ENCODE measurements at regions not wholly inside any gene's neighbourhood (a gene's known extent, or its start where the extent isn't known, plus 50 kb on each side); places are given as distances from the start of the nearest gene placed in this dataset.
"Not testable (repeated sequence)": the region's sequence is repeated elsewhere in the genome, so short reads cannot be mapped to it uniquely, and the experiment has no call there.

- DNase-seq = not testable (repeated sequence)
These were observed 110.2 kb downstream of the CRLF2 start for GRCh38 chrX:1102221-1102620.

- no peak for DNase-seq
These were observed 113.2 kb downstream of the CRLF2 start for GRCh38 chrX:1099146-1099770.

DNA sequence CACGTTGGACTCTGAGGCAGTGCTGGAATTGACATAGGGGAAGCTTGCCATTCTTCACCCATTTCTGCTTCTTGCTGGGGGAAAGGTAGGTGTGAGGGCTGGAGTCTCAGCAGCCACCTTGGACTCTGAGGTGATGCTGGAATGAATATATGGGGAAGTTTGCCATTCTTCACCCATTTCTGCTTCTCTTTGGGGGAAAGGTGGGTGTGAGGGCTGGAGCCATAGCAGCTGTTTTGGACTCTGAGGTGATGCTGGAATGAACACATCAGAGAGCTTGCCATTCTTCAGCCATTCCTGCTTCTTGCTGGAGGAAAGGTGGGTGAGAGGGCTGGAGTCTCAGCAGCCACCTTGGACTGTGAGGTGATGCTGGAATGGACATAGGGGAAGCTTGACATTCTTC is 115.1 kb downstream of the CRLF2 start:
- DNase-seq = no peak

DNA sequence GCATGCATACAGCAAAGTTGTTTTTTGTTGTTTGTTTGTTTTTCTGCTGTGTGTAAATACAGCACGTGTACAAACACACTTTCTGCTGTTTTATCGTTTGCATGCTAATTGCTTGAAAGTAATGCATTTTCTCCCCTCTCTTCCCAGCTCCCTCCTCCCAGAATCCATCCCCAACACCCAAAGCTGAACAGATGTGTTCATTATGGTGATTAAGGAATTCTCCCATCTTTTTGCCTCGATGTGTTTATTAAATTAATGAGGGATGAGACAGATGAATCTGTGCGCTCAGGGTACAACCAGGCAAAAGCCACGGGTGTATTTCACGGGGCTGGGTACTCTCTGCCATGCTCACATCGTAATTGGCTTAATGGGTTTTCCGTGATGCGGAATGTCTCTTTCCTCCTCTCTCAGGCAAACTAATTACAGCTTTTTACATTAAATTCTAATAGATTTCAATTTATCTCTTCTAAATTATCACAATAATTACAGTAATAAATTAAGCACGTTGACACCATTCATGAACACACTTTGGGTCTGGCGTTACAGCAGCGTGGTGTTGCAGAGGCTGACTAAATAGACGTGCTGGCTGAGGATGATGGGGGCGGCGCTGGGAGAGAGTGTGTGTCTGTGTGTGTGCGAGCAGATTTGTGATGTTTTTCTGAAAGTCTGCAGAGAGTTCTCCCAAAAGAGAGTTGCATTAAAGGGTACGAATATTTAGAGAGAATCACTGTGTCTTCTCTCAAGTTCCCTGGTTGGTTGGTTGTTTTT is 117.7 kb downstream of the CRLF2 start:
- no peak for DNase-seq

DNA sequence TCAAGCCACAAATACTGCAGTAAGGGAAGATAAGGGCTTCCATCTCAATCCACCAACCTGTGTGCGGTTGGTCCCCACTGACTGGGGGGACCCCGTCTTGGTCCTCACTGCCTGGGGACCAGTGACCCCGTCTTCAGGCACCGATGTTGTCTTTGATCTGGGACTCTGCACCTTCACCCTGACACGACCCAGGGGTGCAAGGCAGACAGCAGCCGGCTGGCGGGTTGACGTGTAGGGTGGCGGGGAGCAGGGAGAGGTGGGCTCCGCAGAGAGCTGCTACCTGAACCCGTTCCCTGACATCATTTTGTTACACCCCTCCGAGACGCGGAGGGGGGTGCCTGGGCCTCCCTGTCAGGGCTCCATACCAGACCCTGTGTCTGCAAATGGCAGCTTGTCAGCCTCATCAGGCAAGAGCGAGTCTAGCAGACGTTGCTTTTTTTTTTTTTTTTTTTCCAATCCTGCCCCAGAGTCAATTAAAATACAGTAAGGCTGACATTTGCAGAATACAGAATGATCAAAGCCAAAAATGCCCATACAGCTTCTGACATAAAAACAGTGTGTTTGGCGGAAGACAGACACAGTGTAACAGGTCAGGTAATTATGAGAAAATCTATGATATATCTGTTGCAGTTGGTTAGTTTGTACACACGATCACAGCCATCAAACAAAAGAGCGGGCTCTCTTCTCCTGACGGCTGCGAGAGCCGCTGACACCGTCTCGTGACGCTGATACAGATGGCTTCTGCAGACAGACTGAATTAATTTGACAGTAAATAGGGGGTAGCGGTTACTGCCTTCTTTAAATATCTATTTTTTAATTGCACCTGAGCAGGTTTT is 118.6 kb downstream of the CRLF2 start:
- no peak for DNase-seq

- DNase-seq = peak; percentile 36 to 53
These were observed 119.3 kb downstream of the CRLF2 start for GRCh38 chrX:1093121-1093520.

DNA sequence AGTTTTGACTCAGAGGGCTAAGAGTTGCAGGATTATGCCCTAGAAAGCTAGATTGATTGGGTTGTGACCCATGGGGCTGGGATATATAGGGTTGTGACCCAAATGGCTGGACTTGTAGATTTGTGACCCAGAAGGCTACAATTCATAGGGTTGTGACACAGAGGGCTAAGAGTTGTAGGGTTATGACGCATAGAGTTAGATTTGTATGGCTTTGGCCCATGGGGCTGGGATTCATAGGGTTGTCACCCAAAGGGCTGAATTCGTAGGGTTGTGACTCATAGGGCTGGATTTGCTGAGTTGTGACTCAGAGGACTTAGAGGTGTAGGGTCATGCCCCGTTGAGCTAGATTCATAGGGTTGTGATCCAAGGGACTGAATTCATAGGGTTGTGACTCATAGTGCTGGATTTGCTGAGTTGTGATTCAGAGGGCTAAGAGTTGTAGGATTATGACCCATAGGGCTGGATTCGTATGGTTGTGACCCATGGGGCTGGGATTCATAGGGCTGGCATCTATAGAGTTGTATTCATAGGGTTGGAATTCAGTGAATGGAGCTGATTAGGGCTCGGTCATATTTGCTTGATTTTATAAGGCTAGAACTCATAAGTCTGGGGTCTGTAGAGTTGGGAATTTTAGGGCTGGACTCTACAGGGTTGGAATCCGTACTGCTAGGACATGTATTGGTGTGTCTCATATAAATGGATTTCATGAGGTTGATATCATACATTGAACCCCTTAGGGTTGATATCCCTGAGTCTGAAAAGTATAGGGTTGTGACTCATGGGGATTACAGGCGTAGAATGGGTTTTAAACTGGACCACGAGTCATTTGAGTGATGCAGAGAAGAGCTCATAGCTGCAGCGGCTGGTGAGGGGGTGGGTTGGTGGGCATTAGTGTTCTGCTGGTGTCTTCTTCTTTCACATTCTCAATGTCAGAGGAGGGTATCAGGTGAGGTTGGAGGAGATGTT is 125.7 kb downstream of the CRLF2 start:
- no peak for DNase-seq

DNA sequence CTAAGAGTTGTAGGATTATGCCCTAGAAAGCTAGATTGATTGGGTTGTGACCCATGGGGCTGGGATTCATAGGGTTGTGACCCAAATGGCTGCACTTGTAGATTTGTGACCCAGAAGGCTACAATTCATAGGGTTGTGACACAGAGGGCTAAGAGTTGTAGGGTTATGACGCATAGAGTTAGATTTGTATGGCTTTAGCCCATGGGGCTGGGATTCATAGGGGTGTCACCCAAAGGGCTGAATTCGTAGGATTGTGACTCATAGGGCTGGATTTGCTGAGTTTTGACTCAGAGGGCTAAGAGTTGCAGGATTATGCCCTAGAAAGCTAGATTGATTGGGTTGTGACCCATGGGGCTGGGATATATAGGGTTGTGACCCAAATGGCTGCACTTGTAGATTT is 126.6 kb downstream of the CRLF2 start:
- DNase-seq = not testable (repeated sequence)

- no peak for DNase-seq
These were observed 127.8 kb downstream of the CRLF2 start for GRCh38 chrX:1084689-1085088.

GRCh38 chrX:1076871-1077651 is 135.4 kb downstream of the CRLF2 start:
- no peak for DNase-seq

DNA sequence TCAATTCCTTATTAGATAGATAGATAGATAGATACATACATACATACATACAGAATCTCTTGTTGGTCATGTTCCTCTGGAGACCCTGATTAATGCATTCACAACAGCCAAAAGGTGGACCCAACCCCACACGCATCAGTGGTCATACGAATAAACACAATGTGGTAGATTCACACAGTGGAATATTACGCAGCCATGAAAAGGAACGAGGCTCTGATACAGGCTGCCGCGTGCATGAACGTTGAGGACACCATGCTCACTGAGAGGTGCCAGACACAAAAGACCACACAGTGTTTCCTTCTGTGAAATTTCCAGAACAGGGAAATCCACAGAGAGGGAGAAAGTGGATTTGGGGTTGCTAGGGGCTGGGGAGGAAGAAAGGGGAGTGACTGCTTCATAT is 136.7 kb downstream of the CRLF2 start:
- no peak for DNase-seq

- DNase-seq = no peak
These were observed 137.3 kb downstream of the CRLF2 start for GRCh38 chrX:1075156-1075555.

GRCh38 chrX:1074755-1075154 is 137.7 kb downstream of the CRLF2 start:
- no peak for DNase-seq

GRCh38 chrX:1074172-1074571 is 138.3 kb downstream of the CRLF2 start:
- DNase-seq = no peak

GRCh38 chrX:1072637-1073377 is 139.6 kb downstream of the CRLF2 start:
- no peak for DNase-seq

DNA sequence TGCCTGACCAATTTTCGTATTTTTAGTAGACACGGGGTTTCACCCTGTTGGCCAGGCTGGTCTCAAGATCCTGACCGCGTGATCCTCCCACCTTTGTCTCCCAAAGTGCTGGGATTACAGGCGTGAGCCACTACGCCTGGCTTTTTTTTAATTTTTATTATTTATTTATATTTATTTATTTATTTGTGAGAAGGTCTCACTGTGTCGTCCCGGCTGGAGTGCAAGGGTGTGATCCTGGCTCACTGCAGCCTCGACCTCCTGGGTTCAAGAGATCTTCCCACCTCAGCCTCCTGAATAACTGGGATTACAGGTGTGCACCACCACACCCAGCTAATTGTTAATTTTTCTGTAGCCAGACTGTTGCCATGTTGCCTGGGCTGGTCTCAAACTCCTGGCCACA is 141.1 kb downstream of the CRLF2 start:
- no peak for DNase-seq

- DNase-seq = no peak
These were observed 150.1 kb downstream of the CRLF2 start for GRCh38 chrX:1062351-1062750.

- DNase-seq = no peak
These were observed 151.9 kb downstream of the CRLF2 start for GRCh38 chrX:1060562-1060960.

GRCh38 chrX:1059576-1060561 is 152.6 kb downstream of the CRLF2 start:
- DNase-seq = no peak

- not testable (repeated sequence) for DNase-seq
These were observed 158.8 kb downstream of the CRLF2 start for GRCh38 chrX:1053600-1053999.

All from activated CD4-positive, alpha-beta T cell treated with anti-CD3 and anti-CD28 coated beads, Interleukin-2, amount 50 U/mL, for 48 hours (primary cell).